CD4-positive, CD25-positive, alpha-beta regulatory T cell (primary cell): ENCODE measurements at regions not wholly inside any gene's neighbourhood (a gene's known extent, or its start where the extent isn't known, plus 50 kb on each side); places are given as distances from the start of the nearest gene placed in this dataset.

Source experiments
- ATAC-seq, 2 donors: fragments of 150-1000 bp; cut with Tn5 transposase; one replicate each; pipeline ENCODE4 v1.10.0; 2021; ENCODE audit warnings: low read depth in 2 of 2, moderate number of reproducible peaks in 2 of 2, moderate library complexity in 1 of 2
- DNase-seq, 3 donors: peaks; one replicate each; pipeline versions ENCODE4 v3.0.0 to v3.0.0-alpha.2; 2012 to 2022; ENCODE audit warnings: mixed read lengths in 1 of 3
- H3K27ac ChIP-seq: one replicate; pipeline ENCODE4 v1.7.0; 2013; ENCODE audit warnings: mild to moderate bottlenecking, low read length; ENCODE audit not compliant: insufficient read depth, poor library complexity, severe bottlenecking
- H3K27me3 ChIP-seq: one replicate; pipeline ENCODE4 v1.7.0; 2013; ENCODE audit warnings: low read length; ENCODE audit not compliant: control insufficient read depth, insufficient read depth
- H3K36me3 ChIP-seq: one replicate; pipeline ENCODE4 v1.7.0; 2013; ENCODE audit warnings: mild to moderate bottlenecking, low read length, moderate library complexity; ENCODE audit not compliant: control insufficient read depth, insufficient read depth
- H3K4me1 ChIP-seq: 2 replicates; pipeline ENCODE4 v1.7.0; 2013; ENCODE audit warnings: mild to moderate bottlenecking, low read length; ENCODE audit not compliant: insufficient read depth, control insufficient read depth, poor library complexity, severe bottlenecking
- H3K4me3 ChIP-seq: one replicate; pipeline ENCODE4 v1.7.0; 2013; ENCODE audit warnings: low read depth, mild to moderate bottlenecking, low read length, moderate library complexity
- H3K9me3 ChIP-seq, 2 experiments: 1 replicate in 1 of 2; 2 replicates in 1 of 2; pipeline ENCODE4 v1.7.0; 2013; ENCODE audit warnings: low read length in 2 of 2, mild to moderate bottlenecking in 1 of 2, moderate library complexity in 1 of 2; ENCODE audit not compliant: control insufficient read depth in 2 of 2
- H3K27ac Mint-ChIP-seq, 3 donors: one replicate each; pipeline ENCODE4 v1.8.0; 2020 to 2022; ENCODE audit warnings: mild to moderate bottlenecking in 3 of 3, mixed read lengths in 3 of 3, moderate library complexity in 2 of 3
- H3K27me3 Mint-ChIP-seq: one replicate; pipeline ENCODE4 v1.8.0; 2022; ENCODE audit warnings: mild to moderate bottlenecking, mixed read lengths
- H3K36me3 Mint-ChIP-seq: one replicate; pipeline ENCODE4 v1.8.0; 2020; ENCODE audit warnings: mixed read lengths
- H3K4me1 Mint-ChIP-seq, 4 donors: one replicate each; pipeline ENCODE4 v1.8.0; 2020 to 2022; ENCODE audit warnings: mixed read lengths in 4 of 4, mild to moderate bottlenecking in 1 of 4
- H3K4me3 Mint-ChIP-seq, 4 donors: one replicate each; pipeline ENCODE4 v1.8.0; 2020 to 2022; ENCODE audit warnings: mild to moderate bottlenecking in 4 of 4, mixed read lengths in 4 of 4, moderate library complexity in 3 of 4
- H3K9me3 Mint-ChIP-seq, 7 donors: one replicate each; pipeline ENCODE4 v1.8.0; 2020 to 2022; ENCODE audit warnings: mixed read lengths in 7 of 7, mild to moderate bottlenecking in 3 of 7, moderate library complexity in 2 of 7

GRCh38 chr3:118089563-118089962 lies 945.1 kb downstream of the IGSF11 start:
- Histone ChIP-seq H3K4me3 (no peak overlapping the region), H3K27me3 (no peaks in the 10 kb centered on the region), H3K9me3 (peaks cover 0 to 22% of the 10 kb centered on the region in 2 experiments), H3K27ac (no peak overlapping the region), H3K36me3 (no peaks in the 10 kb centered on the region), H3K4me1 (no peaks in the 10 kb centered on the region)
- DNase-seq (no peak), ATAC-seq (no peak)
- Mint-ChIP-seq H3K4me1 (no peaks in the 10 kb centered on the region), H3K27me3 (no peaks in the 10 kb centered on the region), H3K27ac (no peak overlapping the region), H3K9me3 (peaks cover 5 to 25% (median 11%) of the 10 kb centered on the region in 7 donors), H3K4me3 (no peak overlapping the region), H3K36me3 (no peaks in the 10 kb centered on the region)

GRCh38 chr3:118097226-118097625 lies 937.4 kb downstream of the IGSF11 start:
- no peak for ATAC-seq
- H3K4me3 Mint-ChIP-seq = no peak overlapping the region

GRCh38 chr3:118097660-118098059 lies 937.0 kb downstream of the IGSF11 start:
- Histone ChIP-seq H3K4me1 (no peaks in the 10 kb centered on the region), H3K27ac (no peak overlapping the region), H3K27me3 (no peaks in the 10 kb centered on the region), H3K4me3 (no peak overlapping the region), H3K9me3 (peaks cover 2 to 18% of the 10 kb centered on the region in 2 experiments), H3K36me3 (no peaks in the 10 kb centered on the region)
- ATAC-seq = no peak
- Mint-ChIP-seq H3K4me1 (no peaks in the 10 kb centered on the region), H3K9me3 (peaks cover 0 to 16% (median 6%) of the 10 kb centered on the region in 7 donors), H3K27me3 (no peaks in the 10 kb centered on the region), H3K36me3 (no peaks in the 10 kb centered on the region), H3K4me3 (no peak overlapping the region), H3K27ac (no peak overlapping the region)
- no peak for DNase-seq

More at GRCh38 chr3:118097226-118097625, 937.4 kb downstream of the IGSF11 start:
- H3K27me3 ChIP-seq = no peaks in the 10 kb centered on the region
- DNase-seq = no peak
- H3K36me3 ChIP-seq = no peaks in the 10 kb centered on the region
- Mint-ChIP-seq H3K27ac (no peak overlapping the region), H3K4me1 (no peaks in the 10 kb centered on the region), H3K9me3 (peaks cover 0 to 20% (median 10%) of the 10 kb centered on the region in 7 donors), H3K27me3 (no peaks in the 10 kb centered on the region), H3K36me3 (no peaks in the 10 kb centered on the region)
- peaks cover 2 to 19% of the 10 kb centered on the region in 2 experiments for H3K9me3 ChIP-seq
- no peak overlapping the region for H3K4me3 ChIP-seq
- no peak overlapping the region for H3K27ac ChIP-seq
- H3K4me1 ChIP-seq = no peaks in the 10 kb centered on the region

- no peak for DNase-seq
- H3K4me3 Mint-ChIP-seq = no peak overlapping the region
Measured at GRCh38 chr3:118098827-118099226, 935.8 kb downstream of the IGSF11 start.

GRCh38 chr3:118101891-118102290 lies 932.8 kb downstream of the IGSF11 start:
- Histone ChIP-seq H3K9me3 (no peaks in the 10 kb centered on the region), H3K27me3 (no peaks in the 10 kb centered on the region), H3K4me1 (no peaks in the 10 kb centered on the region), H3K4me3 (no peak overlapping the region), H3K27ac (no peak overlapping the region), H3K36me3 (no peaks in the 10 kb centered on the region)
- Mint-ChIP-seq H3K4me1 (no peaks in the 10 kb centered on the region), H3K9me3 (peaks cover 0 to 6% (median 3%) of the 10 kb centered on the region in 7 donors), H3K27ac (no peak overlapping the region), H3K36me3 (no peaks in the 10 kb centered on the region), H3K4me3 (no peak overlapping the region), H3K27me3 (no peaks in the 10 kb centered on the region)
- DNase-seq (no peak), ATAC-seq (no peak)

More at GRCh38 chr3:118098827-118099226, 935.8 kb downstream of the IGSF11 start:
- no peak for ATAC-seq
- Histone ChIP-seq H3K4me1 (no peaks in the 10 kb centered on the region), H3K4me3 (no peak overlapping the region), H3K27ac (no peak overlapping the region), H3K27me3 (no peaks in the 10 kb centered on the region), H3K9me3 (peaks cover 2 to 9% of the 10 kb centered on the region in 2 experiments), H3K36me3 (no peaks in the 10 kb centered on the region)
- H3K9me3 Mint-ChIP-seq = peaks cover 0 to 13% (median 6%) of the 10 kb centered on the region in 7 donors
- H3K36me3 Mint-ChIP-seq = no peaks in the 10 kb centered on the region
- no peaks in the 10 kb centered on the region for H3K27me3 Mint-ChIP-seq
- H3K27ac Mint-ChIP-seq = no peak overlapping the region
- H3K4me1 Mint-ChIP-seq = no peaks in the 10 kb centered on the region

- Mint-ChIP-seq H3K4me1 (no peaks in the 10 kb centered on the region), H3K9me3 (peaks cover 0 to 6% (median 3%) of the 10 kb centered on the region in 7 donors), H3K4me3 (no peak overlapping the region), H3K36me3 (no peaks in the 10 kb centered on the region), H3K27me3 (no peaks in the 10 kb centered on the region), H3K27ac (no peak overlapping the region)
- no peaks in the 10 kb centered on the region for H3K27me3 ChIP-seq
- no peak for DNase-seq
- no peaks in the 10 kb centered on the region for H3K9me3 ChIP-seq
- no peak overlapping the region for H3K27ac ChIP-seq
- no peaks in the 10 kb centered on the region for H3K36me3 ChIP-seq
- H3K4me1 ChIP-seq = no peaks in the 10 kb centered on the region
- ATAC-seq = no peak
- H3K4me3 ChIP-seq = no peak overlapping the region
Measured at GRCh38 chr3:118102737-118103136, 931.9 kb downstream of the IGSF11 start.

GRCh38 chr3:118108201-118108600 lies 926.4 kb downstream of the IGSF11 start:
- no peaks in the 10 kb centered on the region for H3K27me3 Mint-ChIP-seq
- H3K36me3 Mint-ChIP-seq = no peaks in the 10 kb centered on the region
- H3K4me1 Mint-ChIP-seq = no peaks in the 10 kb centered on the region
- Histone ChIP-seq H3K4me3 (no peak overlapping the region), H3K36me3 (no peaks in the 10 kb centered on the region), H3K27me3 (no peaks in the 10 kb centered on the region), H3K9me3 (no peaks in the 10 kb centered on the region), H3K4me1 (no peaks in the 10 kb centered on the region), H3K27ac (no peak overlapping the region)
- H3K9me3 Mint-ChIP-seq = peaks cover 2 to 10% (median 7%) of the 10 kb centered on the region in 7 donors
- H3K27ac Mint-ChIP-seq = no peak overlapping the region
- ATAC-seq (no peak), DNase-seq (no peak)
- no peak overlapping the region for H3K4me3 Mint-ChIP-seq

GRCh38 chr3:118108769-118109168 lies 925.9 kb downstream of the IGSF11 start:
- Histone ChIP-seq H3K27me3 (no peaks in the 10 kb centered on the region), H3K36me3 (no peaks in the 10 kb centered on the region), H3K4me1 (no peaks in the 10 kb centered on the region), H3K9me3 (no peaks in the 10 kb centered on the region), H3K4me3 (no peak overlapping the region), H3K27ac (no peak overlapping the region)
- Mint-ChIP-seq H3K4me1 (no peaks in the 10 kb centered on the region), H3K9me3 (peaks cover 2 to 10% (median 7%) of the 10 kb centered on the region in 7 donors), H3K36me3 (no peaks in the 10 kb centered on the region), H3K4me3 (no peak overlapping the region), H3K27me3 (no peaks in the 10 kb centered on the region), H3K27ac (no peak overlapping the region)
- ATAC-seq = no peak
- DNase-seq = no peak
